Thyroid gland (tissue), 4 donors: ENCODE measurements at regions not wholly inside any gene's neighbourhood (a gene's known extent, or its start where the extent isn't known, plus 50 kb on each side); places are given as distances from the start of the nearest gene placed in this dataset.

Experiments used
- DNase-seq, 2 donors: peaks; one replicate each; pipeline ENCODE4 v3.0.0-alpha.2; 2019
- H3K27ac ChIP-seq, 3 donors: fragments of 200-600 bp; sonication (generic); 1 replicate in 2 of 3; 2 replicates in 1 of 3; pipeline ENCODE4 v1.5.1; 2016 to 2019; ENCODE audit warnings: mild to moderate bottlenecking in 1 of 3, moderate library complexity in 1 of 3
- H3K27me3 ChIP-seq: fragments of 200-600 bp; sonication (generic); one replicate; pipeline ENCODE4 v1.5.1; 2019
- H3K36me3 ChIP-seq, 2 donors: fragments of 200-600 bp; sonication (generic); one replicate each; pipeline ENCODE4 v1.5.1; 2016 to 2019
- H3K4me1 ChIP-seq, 2 donors: fragments of 200-600 bp; sonication (generic); one replicate each; pipeline ENCODE4 v1.5.1; 2017 to 2019
- H3K4me3 ChIP-seq, 3 donors: fragments of 200-600 bp; sonication (generic); replicated peaks in 1 of 3; 1 replicate in 2 of 3; 2 replicates in 1 of 3; pipeline ENCODE4 v1.5.1; 2016; ENCODE audit warnings: mild to moderate bottlenecking in 1 of 3
- H3K9me3 ChIP-seq: fragments of 200-600 bp; sonication (generic); one replicate; pipeline ENCODE4 v1.5.1; 2017
- POLR2A ChIP-seq, 2 donors: fragments of 450-650 bp; IDR thresholded peaks; one replicate each; pipeline ENCODE4 v1.6.1; 2017; ENCODE audit warnings: antibody characterized with exemption in 2 of 2, mild to moderate bottlenecking in 2 of 2, moderate library complexity in 1 of 2
- WGBS, 2 donors: methylation state at CpG; one replicate each; pipeline ENCODE4 v1.1.5; 2017; 5-methylcytosine and 5-hydroxymethylcytosine counted together
- intact Hi-C: fragments of 100-400 bp; cut with DNase I; formaldehyde crosslinking; loops from one replicate; pipeline ENCODE4 v1.15.1; 2023
- TF ChIP-seq, protein P1 (sequence below), 6 experiments: fragments of 200-600 bp in 3 of 6; fragments of 450-650 bp in 3 of 6; sonication (generic) in 3 of 6; IDR thresholded peaks; one replicate each; pipeline ENCODE4 v1.5.1; 2016 to 2019; ENCODE audit warnings: antibody characterized with exemption in 6 of 6, mild to moderate bottlenecking in 2 of 6, inconsistent platforms in 1 of 6, moderate library complexity in 1 of 6

DNA sequence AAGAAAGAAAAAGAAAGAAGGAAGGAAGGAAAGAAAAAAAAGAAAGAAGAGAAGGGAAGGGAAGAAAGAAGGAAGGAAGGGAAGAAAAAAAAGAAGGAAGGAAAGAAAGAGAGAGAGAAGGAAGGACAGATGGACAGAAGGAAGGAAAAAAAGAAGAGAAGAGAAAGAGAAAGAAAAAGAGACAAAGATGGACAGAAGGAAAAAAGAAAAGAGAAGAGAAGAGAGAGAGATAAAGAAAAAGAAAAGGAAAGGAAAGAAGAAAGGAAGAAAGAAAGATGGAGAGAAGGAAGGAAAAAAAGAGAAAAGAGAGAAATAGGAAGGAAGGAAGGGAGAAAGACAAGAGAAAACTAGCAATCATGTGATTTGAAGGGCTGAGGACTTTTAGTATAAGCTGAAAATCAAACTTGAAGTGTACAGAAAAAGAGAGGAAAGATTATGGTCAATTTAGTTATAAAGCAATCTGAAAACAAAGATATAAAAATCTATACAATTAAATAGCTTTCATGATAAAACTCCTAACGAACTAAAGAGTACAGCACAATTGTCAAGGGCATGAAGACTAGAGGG, 115.3 kb downstream of the LTN1 start:
- peaks cover 0 to 33% of the 10 kb centered on the region in 2 donors for H3K36me3 ChIP-seq
- 89 to 93% methylated on average over 1 of the region's 1 CpG for WGBS, 2 donors
- DNase-seq: no peak
- no peaks in the 10 kb centered on the region for H3K4me1 ChIP-seq
- no peaks in the 10 kb centered on the region for H3K9me3 ChIP-seq
- intact Hi-C loops: no loop called here
- no peak overlapping the region for H3K4me3 ChIP-seq
- H3K27ac ChIP-seq: no peak overlapping the region
- H3K27me3 ChIP-seq: no peaks in the 10 kb centered on the region
- no peak for TF ChIP-seq POLR2A (IDR thresholded peaks at IDR 0.05)
- TF ChIP-seq, protein P1, sequence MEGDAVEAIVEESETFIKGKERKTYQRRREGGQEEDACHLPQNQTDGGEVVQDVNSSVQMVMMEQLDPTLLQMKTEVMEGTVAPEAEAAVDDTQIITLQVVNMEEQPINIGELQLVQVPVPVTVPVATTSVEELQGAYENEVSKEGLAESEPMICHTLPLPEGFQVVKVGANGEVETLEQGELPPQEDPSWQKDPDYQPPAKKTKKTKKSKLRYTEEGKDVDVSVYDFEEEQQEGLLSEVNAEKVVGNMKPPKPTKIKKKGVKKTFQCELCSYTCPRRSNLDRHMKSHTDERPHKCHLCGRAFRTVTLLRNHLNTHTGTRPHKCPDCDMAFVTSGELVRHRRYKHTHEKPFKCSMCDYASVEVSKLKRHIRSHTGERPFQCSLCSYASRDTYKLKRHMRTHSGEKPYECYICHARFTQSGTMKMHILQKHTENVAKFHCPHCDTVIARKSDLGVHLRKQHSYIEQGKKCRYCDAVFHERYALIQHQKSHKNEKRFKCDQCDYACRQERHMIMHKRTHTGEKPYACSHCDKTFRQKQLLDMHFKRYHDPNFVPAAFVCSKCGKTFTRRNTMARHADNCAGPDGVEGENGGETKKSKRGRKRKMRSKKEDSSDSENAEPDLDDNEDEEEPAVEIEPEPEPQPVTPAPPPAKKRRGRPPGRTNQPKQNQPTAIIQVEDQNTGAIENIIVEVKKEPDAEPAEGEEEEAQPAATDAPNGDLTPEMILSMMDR (IDR thresholded peaks at IDR 0.05): no peak

DNA sequence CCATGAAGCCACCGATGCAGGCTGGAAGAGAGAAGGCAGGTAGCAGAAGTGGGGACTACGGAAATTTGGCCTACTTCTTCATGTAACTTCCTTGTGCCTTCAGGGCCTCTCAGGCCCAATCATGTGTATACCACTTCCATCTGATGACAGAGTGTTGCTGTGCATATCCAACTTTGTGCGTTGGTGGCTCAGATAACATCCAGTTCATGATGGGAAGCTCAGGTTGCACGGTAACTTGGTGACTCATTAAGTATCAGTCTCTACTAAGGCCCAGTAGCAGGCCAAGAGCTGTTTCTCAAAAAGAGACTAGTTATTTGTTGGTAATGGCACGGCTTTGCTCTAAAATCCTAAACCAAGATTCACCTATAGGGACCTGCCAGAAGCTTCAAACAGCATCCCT, 117.6 kb downstream of the LTN1 start:
- intact Hi-C loops: no loop called here
- H3K36me3 ChIP-seq: peaks cover 0 to 22% of the 10 kb centered on the region in 2 donors
- H3K9me3 ChIP-seq: no peaks in the 10 kb centered on the region
- no peak overlapping the region for H3K27ac ChIP-seq
- TF ChIP-seq, protein P1 (IDR thresholded peaks at IDR 0.05): no peak
- no peak for TF ChIP-seq POLR2A (IDR thresholded peaks at IDR 0.05)
- H3K27me3 ChIP-seq: no peaks in the 10 kb centered on the region
- no peaks in the 10 kb centered on the region for H3K4me1 ChIP-seq
- WGBS, 2 donors: 72 to 86% methylated on average over 5 of the region's 5 CpGs
- no peak overlapping the region for H3K4me3 ChIP-seq
- DNase-seq: no peak

DNA sequence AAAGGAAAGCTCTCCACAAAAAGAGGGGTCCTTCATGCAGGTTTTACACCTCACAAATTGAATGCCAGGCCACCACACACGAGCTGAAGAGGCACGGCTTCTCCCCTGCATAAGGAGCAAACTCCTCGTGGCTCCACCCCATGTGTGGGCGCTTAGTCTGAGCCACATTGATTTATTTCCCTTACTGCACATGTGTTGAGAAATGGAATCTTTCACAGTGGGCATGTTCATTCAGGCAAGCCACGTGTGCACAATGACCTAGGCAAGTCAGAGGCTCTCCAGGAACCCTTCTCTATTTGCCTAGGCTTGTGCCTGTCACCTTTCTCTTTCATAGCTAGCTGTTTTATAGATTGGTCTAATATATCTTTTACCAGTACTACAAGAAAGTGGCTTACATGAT, 120.5 kb downstream of the LTN1 start:
- WGBS, 2 donors: 91 to 97% methylated on average over 5 of the region's 5 CpGs
- Histone ChIP-seq H3K27me3 (no peaks in the 10 kb centered on the region), H3K4me1 (no peaks in the 10 kb centered on the region), H3K27ac (no peak overlapping the region), H3K9me3 (no peaks in the 10 kb centered on the region), H3K4me3 (no peak overlapping the region), H3K36me3 (peaks cover 0 to 15% of the 10 kb centered on the region in 2 donors)
- no peak for DNase-seq
- intact Hi-C loops: no loop called here
- no peak for TF ChIP-seq POLR2A (IDR thresholded peaks at IDR 0.05)
- TF ChIP-seq, protein P1 (IDR thresholded peaks at IDR 0.05): no peak

DNA sequence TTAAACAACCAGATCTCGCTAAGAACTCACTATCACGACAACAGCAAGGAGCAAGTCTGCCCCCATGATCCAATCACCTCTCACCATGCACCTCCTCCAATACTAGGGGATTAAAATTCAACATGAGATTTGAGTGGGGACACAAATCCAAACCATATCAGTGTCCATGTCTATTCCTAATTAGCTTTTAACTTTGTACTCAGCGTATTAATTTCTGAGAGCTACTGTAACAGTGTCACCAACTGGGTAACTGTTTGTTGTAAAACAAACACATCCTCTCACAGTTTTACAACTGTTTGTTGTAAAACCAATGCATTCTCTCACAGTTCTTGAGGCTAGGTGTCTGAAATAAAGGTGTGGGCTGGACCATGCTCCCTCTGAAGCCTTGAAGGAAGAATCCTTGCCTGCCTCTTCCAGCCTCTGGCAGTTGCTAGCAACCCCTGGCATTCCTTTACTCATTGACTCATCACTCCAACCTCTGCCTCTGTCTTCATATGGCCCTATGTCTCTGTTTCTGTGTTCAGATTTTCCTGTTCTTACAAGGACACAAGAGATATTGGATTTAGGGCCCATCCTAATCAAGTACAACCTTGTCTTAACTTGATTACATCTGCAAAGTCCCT, 121.2 kb downstream of the LTN1 start:
- Histone ChIP-seq H3K27me3 (no peaks in the 10 kb centered on the region), H3K9me3 (no peaks in the 10 kb centered on the region), H3K4me3 (no peak overlapping the region), H3K4me1 (no peaks in the 10 kb centered on the region), H3K27ac (no peak overlapping the region), H3K36me3 (peaks cover 0 to 15% of the 10 kb centered on the region in 2 donors)
- 90 to 93% methylated on average over 3 of the region's 3 CpGs for WGBS, 2 donors
- intact Hi-C loops: no loop called here
- no peak for DNase-seq
- TF ChIP-seq, protein P1 (IDR thresholded peaks at IDR 0.05): no peak
- TF ChIP-seq POLR2A (IDR thresholded peaks at IDR 0.05): no peak

DNA sequence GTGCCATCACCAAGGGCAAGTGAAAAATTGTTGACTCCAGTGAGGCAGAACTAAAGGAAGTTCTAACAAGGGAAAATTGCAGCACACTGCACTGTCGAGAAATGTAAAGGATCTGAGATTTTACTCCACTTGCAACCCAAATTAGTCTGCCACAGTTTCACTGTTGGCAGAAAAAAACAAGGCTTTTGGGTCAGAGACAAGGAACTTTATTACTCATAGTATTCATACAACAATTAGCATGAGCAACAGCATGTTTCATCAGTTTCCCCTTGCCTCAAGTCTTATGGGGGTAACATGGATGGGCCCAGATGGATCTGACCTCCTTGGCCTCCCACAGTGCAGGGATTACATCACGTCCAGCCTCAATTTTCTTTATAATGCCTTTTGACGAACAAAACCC, 125.3 kb downstream of the LTN1 start:
- WGBS, 2 donors: 90 to 93% methylated on average over 3 of the region's 3 CpGs
- Histone ChIP-seq H3K36me3 (no peaks in the 10 kb centered on the region), H3K9me3 (no peaks in the 10 kb centered on the region), H3K27me3 (no peaks in the 10 kb centered on the region), H3K27ac (no peak overlapping the region), H3K4me3 (no peak overlapping the region), H3K4me1 (no peaks in the 10 kb centered on the region)
- DNase-seq: no peak
- intact Hi-C loops: no loop called here
- no peak for TF ChIP-seq POLR2A (IDR thresholded peaks at IDR 0.05)
- TF ChIP-seq, protein P1 (IDR thresholded peaks at IDR 0.05): no peak
